ENCODE measurements at regions not wholly inside any gene's neighbourhood (a gene's known extent, or its start where the extent isn't known, plus 50 kb on each side); places are given as distances from the start of the nearest gene placed in this dataset.

DNA sequence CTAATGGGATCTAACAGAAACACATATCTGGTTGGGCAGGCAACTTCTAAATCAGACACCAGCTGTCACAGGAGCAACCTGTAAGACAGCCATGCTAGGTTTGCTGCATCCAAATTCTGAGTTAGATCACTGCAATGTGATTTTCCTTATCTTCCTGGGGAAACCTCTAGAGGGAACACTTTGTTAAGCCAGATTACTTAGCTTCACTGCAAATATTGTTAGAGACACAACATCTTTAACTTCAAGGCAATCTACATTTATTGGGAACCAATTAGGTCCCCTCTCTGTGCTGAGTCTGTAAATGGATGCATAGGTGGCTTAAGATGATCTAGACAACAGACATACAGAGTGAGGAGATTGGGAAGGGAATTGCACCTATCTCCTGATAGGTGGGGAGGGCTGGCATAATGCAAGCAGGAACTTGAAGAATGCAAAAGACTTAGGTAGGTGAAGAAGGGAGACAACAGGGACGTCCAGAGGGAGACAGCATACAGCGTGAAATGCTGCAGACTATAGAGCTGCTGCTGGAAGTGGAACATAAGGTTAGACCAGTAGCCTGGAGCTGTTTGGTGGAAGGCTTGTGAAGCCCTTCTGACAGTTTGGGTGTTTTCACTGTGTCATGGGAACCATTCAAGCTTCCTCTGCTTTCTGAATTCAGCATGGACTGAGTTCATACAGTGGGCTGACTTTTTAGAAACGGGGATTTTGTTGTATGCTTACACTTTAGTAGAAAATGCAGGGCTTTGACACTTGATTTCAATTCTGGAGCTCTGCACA, 109.8 kb upstream of the ELMO1 start:
- Histone ChIP-seq H3K27me3 (replicated peaks; ENCODE audit: insufficient read depth, low read depth, low read length, poor library complexity) (no peaks in the 10 kb centered on the region), H3K4me1 (ENCODE audit: insufficient read depth, low read length, poor library complexity, severe bottlenecking) (no peaks in the 10 kb centered on the region), H3K27ac (ENCODE audit: low read depth, low read length, poor library complexity, severe bottlenecking) (no peak overlapping the region), H3K36me3 (ENCODE audit: insufficient read depth, low read length, poor library complexity, severe bottlenecking) (no peaks in the 10 kb centered on the region), H3K9me3 (ENCODE audit: low read depth, low read length, poor library complexity, severe bottlenecking) (no peaks in the 10 kb centered on the region), H3K4me3 (ENCODE audit: low read depth, low read length, poor library complexity, severe bottlenecking) (no peak overlapping the region)
- TF ChIP-seq EZH2 (IDR thresholded peaks at IDR 0.05; ENCODE audit: borderline replicate concordance, low read depth, low read length, poor library complexity, severe bottlenecking): no peak
- TF ChIP-seq, protein P1, sequence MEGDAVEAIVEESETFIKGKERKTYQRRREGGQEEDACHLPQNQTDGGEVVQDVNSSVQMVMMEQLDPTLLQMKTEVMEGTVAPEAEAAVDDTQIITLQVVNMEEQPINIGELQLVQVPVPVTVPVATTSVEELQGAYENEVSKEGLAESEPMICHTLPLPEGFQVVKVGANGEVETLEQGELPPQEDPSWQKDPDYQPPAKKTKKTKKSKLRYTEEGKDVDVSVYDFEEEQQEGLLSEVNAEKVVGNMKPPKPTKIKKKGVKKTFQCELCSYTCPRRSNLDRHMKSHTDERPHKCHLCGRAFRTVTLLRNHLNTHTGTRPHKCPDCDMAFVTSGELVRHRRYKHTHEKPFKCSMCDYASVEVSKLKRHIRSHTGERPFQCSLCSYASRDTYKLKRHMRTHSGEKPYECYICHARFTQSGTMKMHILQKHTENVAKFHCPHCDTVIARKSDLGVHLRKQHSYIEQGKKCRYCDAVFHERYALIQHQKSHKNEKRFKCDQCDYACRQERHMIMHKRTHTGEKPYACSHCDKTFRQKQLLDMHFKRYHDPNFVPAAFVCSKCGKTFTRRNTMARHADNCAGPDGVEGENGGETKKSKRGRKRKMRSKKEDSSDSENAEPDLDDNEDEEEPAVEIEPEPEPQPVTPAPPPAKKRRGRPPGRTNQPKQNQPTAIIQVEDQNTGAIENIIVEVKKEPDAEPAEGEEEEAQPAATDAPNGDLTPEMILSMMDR (conservative IDR thresholded peaks at IDR 0.05; ENCODE audit: low read depth, low read length): no peak
- intact Hi-C loops (cut with micrococcal nuclease; ENCODE audit: unreplicated experiment): no loop called here
- DNase-seq (ENCODE audit: low spot score): no peak
- no TSS peak for BruUV-seq (replicated peaks)
- ChIA-PET CTCF (no interaction called here), POLR2A (ENCODE audit: low non-redundant PET) (no interaction called here)

DNA sequence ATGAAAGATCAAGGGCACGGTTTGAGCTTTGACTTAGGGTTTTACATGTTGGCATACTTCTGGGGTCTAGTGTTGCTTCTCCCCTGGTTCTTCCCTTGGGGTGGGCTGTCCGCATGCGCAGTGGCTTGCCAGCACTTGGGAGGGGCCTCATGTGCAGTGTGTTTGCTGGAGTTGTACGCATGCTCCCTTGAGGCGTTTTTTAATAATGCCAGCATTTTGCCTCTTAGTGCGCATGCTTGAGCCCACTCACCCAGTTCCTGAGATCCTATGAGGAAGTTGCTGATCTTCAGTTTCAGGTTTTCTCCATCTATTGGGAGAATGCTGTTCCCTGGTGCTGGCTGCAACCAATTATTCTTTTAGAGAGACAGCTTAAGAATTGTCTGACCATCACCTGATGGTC, 113.4 kb upstream of the GPR141 start:
- Histone ChIP-seq H3K27ac (ENCODE audit: low read depth, low read length, poor library complexity, severe bottlenecking) (no peak overlapping the region), H3K4me3 (ENCODE audit: low read depth, low read length, poor library complexity, severe bottlenecking) (no peak overlapping the region), H3K4me1 (ENCODE audit: insufficient read depth, low read length, poor library complexity, severe bottlenecking) (no peaks in the 10 kb centered on the region), H3K36me3 (ENCODE audit: insufficient read depth, low read length, poor library complexity, severe bottlenecking) (no peaks in the 10 kb centered on the region), H3K27me3 (replicated peaks; ENCODE audit: insufficient read depth, low read depth, low read length, poor library complexity) (no peaks in the 10 kb centered on the region), H3K9me3 (ENCODE audit: low read depth, low read length, poor library complexity, severe bottlenecking) (no peaks in the 10 kb centered on the region)
- no peak for DNase-seq (ENCODE audit: low spot score)
- ChIA-PET CTCF (no interaction called here), POLR2A (ENCODE audit: low non-redundant PET) (no interaction called here)
- TF ChIP-seq, protein P1 (conservative IDR thresholded peaks at IDR 0.05; ENCODE audit: low read depth, low read length): no peak
- no peak for TF ChIP-seq EZH2 (IDR thresholded peaks at IDR 0.05; ENCODE audit: borderline replicate concordance, low read depth, low read length, poor library complexity, severe bottlenecking)
- intact Hi-C loops (cut with micrococcal nuclease; ENCODE audit: unreplicated experiment): no loop called here
- no TSS peak for BruUV-seq (replicated peaks)

DNA sequence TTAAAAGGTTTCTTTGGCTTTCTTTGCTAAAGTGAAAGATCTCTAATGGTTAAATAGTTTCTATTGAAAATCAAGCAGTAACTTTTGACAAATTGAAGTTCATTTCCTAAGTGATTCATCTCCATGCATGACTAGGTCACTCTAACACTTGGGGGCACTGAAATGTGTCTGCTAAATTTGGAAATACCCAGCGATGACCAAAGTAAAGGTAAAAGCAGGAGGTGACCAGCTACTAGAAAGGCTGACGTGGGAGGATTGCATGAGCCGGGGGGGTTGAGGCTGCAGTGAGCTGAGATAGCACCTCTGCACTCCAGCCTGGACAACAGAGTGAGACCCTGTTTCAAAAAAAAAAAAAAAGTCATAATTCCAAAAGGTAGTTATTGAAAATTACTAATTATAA, 111.8 kb upstream of the GPR141 start:
- no peak for TF ChIP-seq EZH2 (IDR thresholded peaks at IDR 0.05; ENCODE audit: borderline replicate concordance, low read depth, low read length, poor library complexity, severe bottlenecking)
- TF ChIP-seq, protein P1 (conservative IDR thresholded peaks at IDR 0.05; ENCODE audit: low read depth, low read length): no peak
- Histone ChIP-seq H3K4me3 (ENCODE audit: low read depth, low read length, poor library complexity, severe bottlenecking) (no peak overlapping the region), H3K9me3 (ENCODE audit: low read depth, low read length, poor library complexity, severe bottlenecking) (no peaks in the 10 kb centered on the region), H3K4me1 (ENCODE audit: insufficient read depth, low read length, poor library complexity, severe bottlenecking) (no peaks in the 10 kb centered on the region), H3K27me3 (replicated peaks; ENCODE audit: insufficient read depth, low read depth, low read length, poor library complexity) (no peaks in the 10 kb centered on the region), H3K36me3 (ENCODE audit: insufficient read depth, low read length, poor library complexity, severe bottlenecking) (no peaks in the 10 kb centered on the region), H3K27ac (ENCODE audit: low read depth, low read length, poor library complexity, severe bottlenecking) (no peak overlapping the region)
- DNase-seq (ENCODE audit: low spot score): no peak
- intact Hi-C loops (cut with micrococcal nuclease; ENCODE audit: unreplicated experiment): no loop called here
- no TSS peak for BruUV-seq (replicated peaks)
- POLR2A ChIA-PET (ENCODE audit: low non-redundant PET): no interaction called here
- CTCF ChIA-PET: no interaction called here
